Endothelial cell of umbilical vein (primary cell): ENCODE measurements at regions not wholly inside any gene's neighbourhood (a gene's known extent, or its start where the extent isn't known, plus 50 kb on each side); places are given as distances from the start of the nearest gene placed in this dataset.

Experiments
- BruUV-seq: library from RNA; stranded (reverse); fragments of 400-500 nt; replicated peaks from 2 replicates; lab custom pipeline; 2021; lab: Mats Ljungman, UMichigan
- CTCF ChIA-PET: fragments of 300-600, 350-600 bp; sonication (Branson Sonifier 250); formaldehyde crosslinking; loops from one replicate; lab custom pipeline; 2021; ENCODE audit warnings: antibody characterized with exemption, inconsistent platforms; lab: Charles Lee
- POLR2A ChIA-PET: fragments of 300-600, 350-600 bp; sonication (Branson Sonifier 250); formaldehyde crosslinking; loops from one replicate; lab custom pipeline; 2021; ENCODE audit warnings: antibody characterized with exemption, inconsistent platforms; lab: Charles Lee
- DNase-seq: peaks from one replicate; pipeline ENCODE4 v3.0.0-alpha.2; 2011; ENCODE audit warnings: low read depth, low spot score
- FAIRE-seq: peaks from 2 replicates; lab custom pipeline; 2011; peaks lifted over from hg19 to GRCh38; lab: Jason Lieb, UNC
- H2AFZ ChIP-seq: 2 replicates; pipeline ENCODE4 v1.6.0; 2012; ENCODE audit warnings: low read depth, low read length, control low read depth, inconsistent platforms
- H3K27ac ChIP-seq: 2 replicates; pipeline ENCODE4 v1.5.1; 2011; ENCODE audit warnings: low read depth, mild to moderate bottlenecking, control low read depth, low read length, moderate library complexity; ENCODE audit not compliant: insufficient read depth
- H3K27me3 ChIP-seq, 2 experiments: 2 replicates each; pipeline versions ENCODE4 v1.6.0 to v1.6.1; 2011; ENCODE audit warnings: low read length in 2 of 2, mixed read lengths in 1 of 2; ENCODE audit not compliant: control insufficient read depth in 2 of 2, insufficient read depth in 2 of 2
- H3K36me3 ChIP-seq, 2 experiments: 2 replicates in 1 of 2; 3 replicates in 1 of 2; pipeline ENCODE4 v1.5.1; 2011; ENCODE audit warnings: low read length in 2 of 2, mild to moderate bottlenecking in 1 of 2, moderate library complexity in 1 of 2; ENCODE audit not compliant: control insufficient read depth in 2 of 2, insufficient read depth in 2 of 2; ENCODE audit errors: extremely low read depth in 1 of 2
- H3K4me1 ChIP-seq: 3 replicates; pipeline ENCODE4 v1.5.1; 2011; ENCODE audit warnings: mild to moderate bottlenecking, low read length; ENCODE audit not compliant: control insufficient read depth, insufficient read depth; ENCODE audit errors: extremely low read depth
- H3K4me2 ChIP-seq: 2 replicates; pipeline ENCODE4 v1.6.1; 2011; ENCODE audit warnings: low read length, control low read depth, mixed read lengths; ENCODE audit not compliant: insufficient read depth
- H3K4me3 ChIP-seq, 3 experiments: fragments of 200-600 bp in 1 of 3; sonication (generic), shearing (Covaris generic) in 1 of 3; replicated peaks in 1 of 3; 2 replicates each; pipeline ENCODE4 v1.5.1; 2011 to 2016; ENCODE audit warnings: control low read depth in 3 of 3, low read length in 3 of 3, mild to moderate bottlenecking in 2 of 3, inconsistent platforms in 1 of 3, low read depth in 1 of 3, moderate library complexity in 1 of 3; ENCODE audit not compliant: insufficient read depth in 1 of 3
- H3K79me2 ChIP-seq: 2 replicates; pipeline ENCODE4 v1.6.0; 2012; ENCODE audit warnings: low read length, inconsistent platforms; ENCODE audit not compliant: control insufficient read depth, insufficient read depth
- H3K9ac ChIP-seq: replicated peaks from 2 replicates; pipeline ENCODE3; 2011; ENCODE audit warnings: low read length, control low read depth; ENCODE audit not compliant: insufficient read depth; ENCODE audit errors: extremely low read depth
- H3K9me1 ChIP-seq: replicated peaks from 3 replicates; pipeline ENCODE4 v1.6.0; 2011; ENCODE audit warnings: mild to moderate bottlenecking, low read length; ENCODE audit not compliant: control insufficient read depth, insufficient read depth; ENCODE audit errors: extremely low read depth
- H3K9me3 ChIP-seq: replicated peaks from 2 replicates; pipeline ENCODE4 v1.5.1; 2012; ENCODE audit warnings: low read length, inconsistent platforms; ENCODE audit not compliant: control insufficient read depth, insufficient read depth
- H4K20me1 ChIP-seq: replicated peaks from 2 replicates; pipeline ENCODE3; 2011; ENCODE audit warnings: mild to moderate bottlenecking, low read length; ENCODE audit not compliant: control insufficient read depth, insufficient read depth; ENCODE audit errors: extremely low read depth
- EZH2 ChIP-seq: IDR thresholded peaks from 2 replicates; pipeline ENCODE4 v1.6.1; 2012; ENCODE audit warnings: borderline replicate concordance, low read depth, mild to moderate bottlenecking, moderate library complexity, low read length, inconsistent platforms; ENCODE audit not compliant: severe bottlenecking
- FOS ChIP-seq: IDR thresholded peaks from 2 replicates; pipeline ENCODE4 v1.6.1; 2011; ENCODE audit warnings: mild to moderate bottlenecking, low read length, moderate library complexity, borderline replicate concordance; ENCODE audit not compliant: insufficient read depth
- GATA2 ChIP-seq: IDR thresholded peaks from 2 replicates; pipeline ENCODE4 v1.7.0; 2011; ENCODE audit warnings: low read depth, mild to moderate bottlenecking, moderate library complexity, mixed read lengths, low read length; ENCODE audit not compliant: insufficient read length, insufficient read depth
- JUN ChIP-seq: IDR thresholded peaks from 2 replicates; pipeline ENCODE4 v1.6.1; 2011; ENCODE audit warnings: borderline replicate concordance, low read depth; ENCODE audit not compliant: insufficient read length, insufficient read depth
- MAX ChIP-seq: IDR thresholded peaks from 2 replicates; pipeline ENCODE4 v1.6.1; 2011; ENCODE audit not compliant: insufficient read depth, insufficient read length
- MYC ChIP-seq: IDR thresholded peaks from one replicate; pipeline ENCODE4 v1.6.1; 2011; ENCODE audit warnings: mild to moderate bottlenecking, low read depth, low read length
- POLR2A ChIP-seq: IDR thresholded peaks from 2 replicates; pipeline ENCODE4 v1.6.1; 2012; ENCODE audit warnings: low read depth, mild to moderate bottlenecking, control low read depth, low read length
- POLR2AphosphoS5 ChIP-seq: IDR thresholded peaks from 2 replicates; pipeline ENCODE4 v1.6.1; 2012; ENCODE audit warnings: low read depth, mild to moderate bottlenecking, control low read depth, low read length, moderate library complexity; ENCODE audit not compliant: insufficient read depth
- dilution Hi-C: fragments of 300-500 bp; cut with MboI; formaldehyde crosslinking; loops from one replicate; pipeline ENCODE4 v1.15.0; 2019; ENCODE audit warnings: low sequenced_read_pairs; ENCODE audit not compliant: extremely low pct_ligation_motif_present
- intact Hi-C: fragments of 100-400 bp; cut with micrococcal nuclease; formaldehyde crosslinking; loops from one replicate; pipeline ENCODE4 v1.10.0; 2022
- TF ChIP-seq, protein P1 (sequence below), 2 donors: IDR thresholded peaks; 1 replicate in 1 of 2; 2 replicates in 1 of 2; pipeline ENCODE4 v1.5.1; 2011; ENCODE audit warnings: low read length in 2 of 2, mild to moderate bottlenecking in 2 of 2, moderate library complexity in 2 of 2, control low read depth in 1 of 2, inconsistent platforms in 1 of 2, low read depth in 1 of 2; ENCODE audit not compliant: insufficient read depth in 1 of 2; ENCODE audit errors: extremely low read depth in 1 of 2

- Histone ChIP-seq H2AFZ (no peak overlapping the region), H3K4me2 (no peak overlapping the region), H3K4me1 (no peaks in the 10 kb centered on the region), H3K36me3 (no peaks in the 10 kb centered on the region), H3K9me1 (no peaks in the 10 kb centered on the region), H3K79me2 (no peaks in the 10 kb centered on the region), H3K4me3 (no peak overlapping the region), H3K9ac (no peak overlapping the region), H3K27me3 (no peaks in the 10 kb centered on the region), H3K9me3 (no peaks in the 10 kb centered on the region), H4K20me1 (no peaks in the 10 kb centered on the region), H3K27ac (no peak overlapping the region)
- BruUV-seq, result no TSS peak
- ChIA-PET POLR2A (no interaction called here), CTCF (interaction anchor here (1.0 kb wide), 1 partner anchor 147 kb away, joined by 3 read pairs; no protein-coding TSS in a partner anchor)
- DNase-seq, result no peak
- intact Hi-C loops (no loop called here), dilution Hi-C loops (no loop called here)
- TF ChIP-seq MAX (no peak), POLR2AphosphoS5 (no peak), MYC (no peak), EZH2 (no peak), GATA2 (no peak), JUN (no peak), FOS (no peak), POLR2A (no peak)
- TF ChIP-seq, protein P1, sequence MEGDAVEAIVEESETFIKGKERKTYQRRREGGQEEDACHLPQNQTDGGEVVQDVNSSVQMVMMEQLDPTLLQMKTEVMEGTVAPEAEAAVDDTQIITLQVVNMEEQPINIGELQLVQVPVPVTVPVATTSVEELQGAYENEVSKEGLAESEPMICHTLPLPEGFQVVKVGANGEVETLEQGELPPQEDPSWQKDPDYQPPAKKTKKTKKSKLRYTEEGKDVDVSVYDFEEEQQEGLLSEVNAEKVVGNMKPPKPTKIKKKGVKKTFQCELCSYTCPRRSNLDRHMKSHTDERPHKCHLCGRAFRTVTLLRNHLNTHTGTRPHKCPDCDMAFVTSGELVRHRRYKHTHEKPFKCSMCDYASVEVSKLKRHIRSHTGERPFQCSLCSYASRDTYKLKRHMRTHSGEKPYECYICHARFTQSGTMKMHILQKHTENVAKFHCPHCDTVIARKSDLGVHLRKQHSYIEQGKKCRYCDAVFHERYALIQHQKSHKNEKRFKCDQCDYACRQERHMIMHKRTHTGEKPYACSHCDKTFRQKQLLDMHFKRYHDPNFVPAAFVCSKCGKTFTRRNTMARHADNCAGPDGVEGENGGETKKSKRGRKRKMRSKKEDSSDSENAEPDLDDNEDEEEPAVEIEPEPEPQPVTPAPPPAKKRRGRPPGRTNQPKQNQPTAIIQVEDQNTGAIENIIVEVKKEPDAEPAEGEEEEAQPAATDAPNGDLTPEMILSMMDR (IDR thresholded peaks at IDR 0.05; ENCODE audit: extremely low read depth in 1 of 2, insufficient read depth in 1 of 2, low read depth in 1 of 2, low read length in 2 of 2), result no peak
- no peak for FAIRE-seq
Observed at GRCh38 chr5:135713161-135713915, 121.1 kb upstream of the SLC25A48 start.
